Astrocyte of the cerebellum (primary cell): ENCODE measurements at regions not wholly inside any gene's neighbourhood (a gene's known extent, or its start where the extent isn't known, plus 50 kb on each side); places are given as distances from the start of the nearest gene placed in this dataset.

Source experiments
- DNase-seq: peaks from one replicate; pipeline ENCODE4 v3.0.0-alpha.2; 2011; ENCODE audit warnings: low read depth
- H3K4me3 ChIP-seq: 2 replicates; pipeline ENCODE4 v1.5.1; 2011; ENCODE audit warnings: mild to moderate bottlenecking, low read depth, low read length, moderate library complexity
- CTCF ChIP-seq: IDR thresholded peaks from 2 replicates; pipeline ENCODE4 v1.5.1; 2012; ENCODE audit warnings: low read length, low read depth, moderate library complexity, mild to moderate bottlenecking; ENCODE audit errors: missing control alignments
- in situ Hi-C: cut with HindIII; loops from 2 replicates; pipeline ENCODE4 v1.10.0; 2017; ENCODE audit warnings: low sequenced_read_pairs

GRCh38 chr15:62436235-62436634 lies 271.1 kb upstream of the C2CD4B start:
- no peak overlapping the region for H3K4me3 ChIP-seq
- DNase-seq, result no peak
- in situ Hi-C loops, result no loop called here
- TF ChIP-seq CTCF, result no peak

- DNase-seq, result no peak
- TF ChIP-seq CTCF, result no peak
- H3K4me3 ChIP-seq, result no peak overlapping the region
- in situ Hi-C loops, result no loop called here
Observed at GRCh38 chr15:62437753-62438152, 272.7 kb upstream of the C2CD4B start.

- no peak for DNase-seq
- in situ Hi-C loops, result no loop called here
- TF ChIP-seq CTCF, result no peak
- no peak overlapping the region for H3K4me3 ChIP-seq
Observed at GRCh38 chr15:62439543-62440016, 274.5 kb upstream of the C2CD4B start.

- no peak for TF ChIP-seq CTCF
- no peak overlapping the region for H3K4me3 ChIP-seq
- no peak for DNase-seq
- in situ Hi-C loops, result no loop called here
Observed at GRCh38 chr15:62440362-62441105, 275.4 kb upstream of the C2CD4B start.

GRCh38 chr15:62444104-62445022 lies 279.3 kb upstream of the C2CD4B start:
- TF ChIP-seq CTCF, result no peak
- no peak overlapping the region for H3K4me3 ChIP-seq
- DNase-seq, result peak; percentile 95
- in situ Hi-C loops, result no loop called here

GRCh38 chr15:62445244-62445643 lies 280.2 kb upstream of the C2CD4B start:
- in situ Hi-C loops, result no loop called here
- TF ChIP-seq CTCF, result no peak
- DNase-seq, result no peak
- no peak overlapping the region for H3K4me3 ChIP-seq
